C4-2B (cell line): ENCODE measurements at regions not wholly inside any gene's neighbourhood (a gene's known extent, or its start where the extent isn't known, plus 50 kb on each side); places are given as distances from the start of the nearest gene placed in this dataset.

Experiments used
- H3K27ac ChIP-seq: fragments of 450-650 bp; 2 replicates; pipeline ENCODE4 v1.5.1; 2017
- CTCF ChIP-seq: fragments of 450-650 bp; conservative IDR thresholded peaks from 2 replicates; pipeline ENCODE4 v1.5.1; 2017; ENCODE audit warnings: mild to moderate bottlenecking
- ZFX ChIP-seq: fragments of 450-650 bp; IDR thresholded peaks from 2 replicates; pipeline ENCODE4 v1.6.1; 2017

- no peak for TF ChIP-seq ZFX
- TF ChIP-seq CTCF: no peak
- no peak overlapping the region for H3K27ac ChIP-seq
These were observed 721.4 kb upstream of the NR2F2 start for GRCh38 chr15:95609096-95609495.

DNA sequence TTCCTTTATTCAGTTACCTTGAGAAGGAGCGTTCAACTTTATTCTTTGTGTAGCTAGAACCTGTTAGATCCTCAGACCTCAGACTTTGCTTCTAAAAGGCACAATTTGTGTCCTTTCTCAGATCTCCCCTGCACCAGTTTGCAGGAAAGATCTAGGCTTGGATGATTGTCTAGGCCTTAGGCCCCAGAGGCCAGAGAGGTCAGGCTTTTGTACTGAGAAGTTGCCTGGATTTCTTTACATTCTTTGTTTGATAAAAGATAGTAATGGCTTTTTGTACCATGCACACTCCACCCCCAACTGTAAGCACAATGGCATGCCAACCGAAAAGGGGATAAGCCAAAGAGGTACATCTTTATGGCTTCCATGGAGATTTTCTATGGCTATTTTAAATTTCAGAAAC is 719.6 kb upstream of the NR2F2 start:
- no peak overlapping the region for H3K27ac ChIP-seq
- TF ChIP-seq CTCF (no peak), ZFX (no peak)

- no peak for TF ChIP-seq CTCF
- TF ChIP-seq ZFX: no peak
- H3K27ac ChIP-seq: peak overlapping the region; percentile 40; the same call in 1 of the 2 replicates
These were observed 715.1 kb upstream of the NR2F2 start for GRCh38 chr15:95615436-95615835.

GRCh38 chr15:95616306-95616705 is 714.2 kb upstream of the NR2F2 start:
- no peak overlapping the region for H3K27ac ChIP-seq
- no peak for TF ChIP-seq CTCF

GRCh38 chr15:95620934-95621579 is 709.4 kb upstream of the NR2F2 start:
- TF ChIP-seq ZFX (no peak), CTCF (no peak)
- no peak overlapping the region for H3K27ac ChIP-seq

- H3K27ac ChIP-seq: no peak overlapping the region
- TF ChIP-seq ZFX (no peak), CTCF (no peak)
These were observed 707.7 kb upstream of the NR2F2 start for GRCh38 chr15:95622843-95623242.

DNA sequence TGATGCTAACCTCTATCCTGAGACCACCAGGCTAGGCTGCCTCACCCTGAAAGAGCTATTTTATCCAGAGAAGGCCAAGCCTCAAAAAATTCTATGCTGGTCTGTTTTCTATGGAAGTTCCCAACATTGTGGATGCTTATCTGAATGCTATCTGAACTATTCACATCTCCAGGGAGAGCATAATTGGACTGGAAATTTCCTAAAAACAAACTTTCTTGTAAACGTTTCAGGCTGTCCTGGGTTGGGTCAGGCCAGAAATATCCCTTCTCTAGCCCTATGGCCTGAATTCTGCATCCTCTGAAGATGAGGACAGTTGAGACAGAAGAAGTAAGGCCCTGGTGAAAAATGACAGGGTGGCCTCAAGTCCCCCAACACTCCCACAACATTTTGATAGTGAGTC is 706.4 kb upstream of the NR2F2 start:
- no peak for TF ChIP-seq ZFX
- no peak for TF ChIP-seq CTCF
- no peak overlapping the region for H3K27ac ChIP-seq
